Activated T-helper 1 cell treated with anti-CD3 and anti-CD28 coated beads, Interleukin-12 subunit alpha, Interleukin-12 subunit beta, Interleukin-2, Interleukin-4 antibody, amounts not matched to agents 30 ng/mL and 10 ng/mL and 1 ng/mL, durations not matched to agents 14 hours and 24 hours and 36 hours (primary cell): ENCODE measurements at regions not wholly inside any gene's neighbourhood (a gene's known extent, or its start where the extent isn't known, plus 50 kb on each side); places are given as distances from the start of the nearest gene placed in this dataset.

Experiments used
- DNase-seq: peaks from one replicate; pipeline ENCODE4 v3.0.0; 2021; ENCODE audit warnings: low spot score
- H3K27ac Mint-ChIP-seq: one replicate; pipeline ENCODE4 v1.8.0; 2021; ENCODE audit warnings: mild to moderate bottlenecking, mixed read lengths
- H3K27me3 Mint-ChIP-seq: one replicate; pipeline ENCODE4 v1.8.0; 2022; ENCODE audit warnings: mild to moderate bottlenecking, moderate library complexity, mixed read lengths; ENCODE audit not compliant: insufficient read depth
- H3K36me3 Mint-ChIP-seq: one replicate; pipeline ENCODE4 v1.8.0; 2021; ENCODE audit warnings: low read depth, mixed read lengths
- H3K4me1 Mint-ChIP-seq: one replicate; pipeline ENCODE4 v1.8.0; 2021; ENCODE audit warnings: low read depth, mixed read lengths
- H3K4me3 Mint-ChIP-seq: one replicate; pipeline ENCODE4 v1.8.0; 2021; ENCODE audit warnings: mild to moderate bottlenecking, moderate library complexity, mixed read lengths
- H3K9me3 Mint-ChIP-seq: one replicate; pipeline ENCODE4 v1.8.0; 2021; ENCODE audit warnings: mixed read lengths
- intact Hi-C: fragments of 100-400 bp; cut with micrococcal nuclease; formaldehyde crosslinking; loops from one replicate; pipeline ENCODE4 v1.15.1; 2024

DNA sequence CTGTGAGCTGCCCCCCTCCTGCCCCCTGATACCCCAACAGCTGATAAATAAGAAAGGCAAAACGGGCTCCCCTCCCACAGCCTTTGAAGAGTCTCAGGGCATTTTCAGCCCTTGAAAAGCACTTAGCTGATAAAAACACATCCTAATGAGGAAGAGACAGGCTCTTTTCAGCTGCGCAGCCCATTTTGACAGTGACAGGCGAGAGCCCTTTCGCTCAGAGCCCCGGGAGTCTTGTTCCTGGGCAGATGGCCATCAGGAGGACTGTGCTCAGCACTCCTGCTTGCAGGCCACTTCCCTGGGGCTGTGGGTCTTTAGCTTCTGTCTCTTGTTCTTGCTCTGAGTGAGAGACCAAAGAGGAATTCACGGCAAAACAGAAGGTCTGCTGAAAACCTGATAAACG, 757.2 kb downstream of the BRD1 start:
- Mint-ChIP-seq H3K27me3 (peaks cover 2% of the 10 kb centered on the region), H3K4me1 (no peaks in the 10 kb centered on the region), H3K27ac (no peak overlapping the region), H3K4me3 (no peak overlapping the region), H3K36me3 (no peaks in the 10 kb centered on the region), H3K9me3 (no peaks in the 10 kb centered on the region)
- no peak for DNase-seq
- intact Hi-C loops = no loop called here

DNA sequence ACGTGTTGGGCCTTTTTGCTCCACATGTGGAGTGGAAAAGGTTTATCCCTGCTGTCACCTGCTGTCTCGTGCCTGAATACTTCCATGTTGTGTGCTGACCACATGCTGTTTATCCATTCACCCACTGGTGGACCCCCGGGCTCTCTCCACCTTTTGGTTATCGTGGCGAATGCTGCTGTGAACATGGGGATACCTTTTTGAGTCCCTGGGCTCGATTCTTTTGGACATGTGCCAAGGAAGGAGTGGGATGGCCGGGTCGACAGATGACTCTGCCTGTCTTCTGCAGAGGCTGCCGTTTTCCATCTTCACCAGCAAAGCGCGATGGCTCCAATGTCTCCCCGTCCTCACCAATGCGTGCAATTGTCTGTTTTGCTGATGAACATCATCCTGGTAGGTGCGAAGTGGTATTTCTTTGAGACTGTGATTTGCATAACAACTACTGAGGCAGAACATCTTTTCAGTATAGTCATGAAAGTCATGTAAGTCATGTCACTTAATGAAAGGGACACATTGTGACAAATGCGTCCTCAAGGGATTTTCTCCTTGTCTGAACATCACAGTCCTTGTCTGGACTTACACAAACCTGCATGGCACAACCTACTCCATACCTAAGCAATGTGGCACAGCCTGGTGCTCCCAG, 758.7 kb downstream of the BRD1 start:
- intact Hi-C loops = no loop called here
- DNase-seq = no peak
- Mint-ChIP-seq H3K36me3 (no peaks in the 10 kb centered on the region), H3K4me1 (no peaks in the 10 kb centered on the region), H3K27ac (no peak overlapping the region), H3K9me3 (no peaks in the 10 kb centered on the region), H3K27me3 (peaks cover 2% of the 10 kb centered on the region), H3K4me3 (no peak overlapping the region)

DNA sequence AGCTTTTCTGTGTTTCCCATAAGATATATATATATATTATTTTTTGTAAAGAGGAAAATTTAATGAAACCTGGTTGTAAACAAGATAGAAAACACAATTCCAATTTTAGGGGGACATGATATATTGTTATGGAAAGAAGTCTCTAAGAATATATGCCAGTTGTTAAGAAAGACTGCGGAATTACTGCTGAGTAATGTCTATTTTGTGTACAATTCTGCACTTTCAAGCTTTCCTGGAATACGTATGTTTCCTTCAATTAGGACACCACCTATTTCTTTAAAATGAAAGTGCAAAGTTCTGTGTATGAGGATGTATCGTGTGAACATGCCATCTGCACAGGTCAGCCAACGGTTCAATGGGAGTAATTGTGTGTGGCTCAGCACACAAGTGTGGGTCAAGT, 760.2 kb downstream of the BRD1 start:
- H3K4me1 Mint-ChIP-seq = no peaks in the 10 kb centered on the region
- no peaks in the 10 kb centered on the region for H3K36me3 Mint-ChIP-seq

DNA sequence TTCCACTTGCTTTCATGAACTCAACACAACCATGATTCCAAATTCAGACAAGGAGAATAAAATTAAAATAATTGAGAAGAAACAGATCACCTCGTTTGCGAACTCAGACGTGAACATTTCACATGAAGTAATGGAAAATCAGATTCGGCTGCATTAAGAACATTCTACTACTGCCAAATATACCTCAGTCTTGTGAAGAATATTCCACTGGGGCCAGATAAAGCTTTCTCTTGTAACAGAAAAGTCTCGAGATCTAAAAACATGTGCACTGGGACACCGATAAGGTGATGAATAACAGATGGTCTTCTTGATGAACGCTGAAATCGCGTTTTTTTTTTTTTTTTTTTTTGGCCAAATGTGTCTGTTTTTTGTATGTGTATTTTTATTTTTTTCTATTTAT, 761.1 kb downstream of the BRD1 start:
- Mint-ChIP-seq H3K4me1 (no peaks in the 10 kb centered on the region), H3K27ac (no peak overlapping the region), H3K4me3 (no peak overlapping the region), H3K9me3 (no peaks in the 10 kb centered on the region), H3K27me3 (peaks cover 3% of the 10 kb centered on the region), H3K36me3 (no peaks in the 10 kb centered on the region)
- DNase-seq = no peak
- intact Hi-C loops = no loop called here

More for the DNA sequence above, 760.2 kb downstream of the BRD1 start:
- intact Hi-C loops = no loop called here
- DNase-seq = no peak
- H3K27ac Mint-ChIP-seq = no peak overlapping the region
- H3K9me3 Mint-ChIP-seq = no peaks in the 10 kb centered on the region
- no peak overlapping the region for H3K4me3 Mint-ChIP-seq
- peaks cover 3% of the 10 kb centered on the region for H3K27me3 Mint-ChIP-seq

DNA sequence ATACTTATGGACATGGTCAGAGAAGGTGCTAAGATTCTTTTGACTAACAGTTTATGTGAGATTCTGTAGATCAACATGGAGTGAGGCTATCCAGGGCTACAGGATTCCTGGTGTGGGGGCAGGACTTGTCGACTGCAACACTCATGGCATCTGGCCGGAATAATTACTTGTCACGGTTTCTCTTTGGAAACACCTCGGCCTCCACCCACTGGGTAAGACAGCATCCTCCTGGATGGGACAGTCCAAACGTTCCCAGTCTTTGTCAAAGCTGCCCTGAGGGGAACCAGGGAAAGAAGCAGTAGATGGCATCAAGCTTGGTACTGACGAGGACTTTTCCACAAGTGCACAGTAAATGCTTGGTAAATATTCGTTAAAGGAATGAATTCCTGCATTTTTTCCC, 762.8 kb downstream of the BRD1 start:
- Mint-ChIP-seq H3K9me3 (no peaks in the 10 kb centered on the region), H3K4me3 (no peak overlapping the region), H3K36me3 (no peaks in the 10 kb centered on the region), H3K27me3 (peaks cover 3% of the 10 kb centered on the region), H3K27ac (no peak overlapping the region), H3K4me1 (no peaks in the 10 kb centered on the region)
- intact Hi-C loops = no loop called here
- no peak for DNase-seq

DNA sequence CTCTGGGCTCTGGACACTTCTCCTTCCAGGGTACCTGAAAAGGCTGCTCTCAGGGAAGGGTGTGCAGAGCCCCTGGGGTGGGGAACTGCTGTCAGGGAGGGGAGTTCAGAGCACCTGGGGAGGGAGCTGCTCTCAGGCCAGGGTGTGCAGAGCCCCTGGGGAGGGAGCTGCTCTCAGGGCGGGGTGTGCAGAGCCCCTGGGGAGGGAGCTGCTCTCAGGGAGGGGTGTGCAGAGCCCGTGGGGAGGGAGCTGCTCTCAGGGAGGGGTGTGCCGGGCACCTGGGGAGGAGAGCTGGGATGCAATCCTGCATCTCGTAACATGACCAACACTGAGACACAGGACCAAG, 764.2 kb downstream of the BRD1 start:
- no peak overlapping the region for H3K4me3 Mint-ChIP-seq
- H3K27me3 Mint-ChIP-seq = peaks cover 3% of the 10 kb centered on the region
- no peaks in the 10 kb centered on the region for H3K4me1 Mint-ChIP-seq
- no peaks in the 10 kb centered on the region for H3K9me3 Mint-ChIP-seq
- intact Hi-C loops = no loop called here
- no peaks in the 10 kb centered on the region for H3K36me3 Mint-ChIP-seq
- DNase-seq = no peak
- H3K27ac Mint-ChIP-seq = no peak overlapping the region

DNA sequence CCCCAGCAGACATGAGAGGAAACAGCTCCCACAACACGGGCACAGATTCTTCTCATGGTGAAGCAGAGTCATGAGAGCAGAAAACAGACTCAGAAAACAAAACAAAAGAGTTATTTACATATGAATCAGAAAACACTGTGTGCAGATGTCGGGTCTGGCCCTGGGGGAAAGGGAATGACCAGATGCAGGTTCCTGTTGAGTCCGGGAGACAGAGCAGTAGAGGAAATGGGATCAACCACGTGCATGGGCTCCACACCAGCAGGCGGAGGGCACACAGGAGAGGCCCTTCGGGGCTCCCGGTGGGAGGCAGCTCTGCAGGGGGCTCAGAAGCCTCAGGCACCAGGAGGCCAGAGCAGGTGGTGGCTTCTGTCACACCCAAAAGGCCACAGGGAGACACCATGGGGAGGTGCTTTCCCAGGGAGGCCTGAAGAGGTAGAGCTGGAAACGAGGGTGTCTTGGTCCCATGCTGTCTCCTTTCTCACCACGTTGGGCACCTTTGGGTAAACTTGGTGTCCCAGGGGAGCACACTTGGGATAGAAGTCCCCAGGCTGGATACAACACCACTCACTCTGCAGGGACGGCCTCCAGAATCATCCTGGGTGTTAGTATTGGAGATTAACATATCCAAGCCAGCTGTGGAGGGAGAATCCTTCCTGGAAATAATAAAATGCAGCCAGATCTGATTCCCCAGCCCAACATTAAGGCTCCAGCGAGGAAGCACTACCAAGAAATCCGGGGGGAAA, 764.7 kb downstream of the BRD1 start:
- intact Hi-C loops = no loop called here
- no peak for DNase-seq
- no peaks in the 10 kb centered on the region for H3K4me1 Mint-ChIP-seq
- H3K9me3 Mint-ChIP-seq = no peaks in the 10 kb centered on the region
- no peak overlapping the region for H3K4me3 Mint-ChIP-seq
- no peaks in the 10 kb centered on the region for H3K36me3 Mint-ChIP-seq
- H3K27me3 Mint-ChIP-seq = peaks cover 3% of the 10 kb centered on the region
- H3K27ac Mint-ChIP-seq = no peak overlapping the region

DNA sequence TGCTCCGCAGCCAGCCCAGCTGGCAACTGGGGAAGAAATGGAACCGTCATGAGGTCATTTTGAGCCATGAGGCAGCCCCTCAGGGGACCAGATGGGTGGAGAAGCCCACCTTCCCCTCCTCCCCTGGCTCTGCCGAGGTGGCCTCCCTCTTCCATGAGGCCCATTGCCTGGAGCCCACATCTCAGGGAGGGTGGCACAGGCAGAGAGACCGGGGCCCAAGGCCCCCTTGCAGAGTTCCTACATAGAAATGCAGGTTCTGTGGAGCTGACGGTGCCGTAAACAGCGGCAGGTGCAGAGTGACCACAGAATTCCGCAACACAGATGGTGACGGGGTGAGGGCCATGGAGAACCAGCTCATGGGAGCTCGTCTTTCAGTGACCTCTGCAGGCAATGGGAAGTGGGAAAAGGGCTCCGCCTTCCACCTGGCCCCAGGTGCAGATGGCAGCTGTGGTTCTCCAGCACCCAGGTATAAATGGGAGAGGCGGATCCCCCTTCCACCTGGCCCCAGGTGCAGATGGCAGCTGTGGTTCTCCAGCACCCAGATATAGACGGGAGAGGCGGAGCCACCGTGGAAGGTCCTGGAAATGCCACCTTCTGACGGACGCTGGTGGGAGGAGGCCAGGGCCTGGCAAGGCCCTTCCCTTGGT, 765.4 kb downstream of the BRD1 start:
- intact Hi-C loops = no loop called here
- H3K36me3 Mint-ChIP-seq = no peaks in the 10 kb centered on the region
- no peaks in the 10 kb centered on the region for H3K9me3 Mint-ChIP-seq
- H3K4me1 Mint-ChIP-seq = no peaks in the 10 kb centered on the region
- H3K27me3 Mint-ChIP-seq = peaks cover 2% of the 10 kb centered on the region
- no peak for DNase-seq
- H3K4me3 Mint-ChIP-seq = no peak overlapping the region
- no peak overlapping the region for H3K27ac Mint-ChIP-seq

DNA sequence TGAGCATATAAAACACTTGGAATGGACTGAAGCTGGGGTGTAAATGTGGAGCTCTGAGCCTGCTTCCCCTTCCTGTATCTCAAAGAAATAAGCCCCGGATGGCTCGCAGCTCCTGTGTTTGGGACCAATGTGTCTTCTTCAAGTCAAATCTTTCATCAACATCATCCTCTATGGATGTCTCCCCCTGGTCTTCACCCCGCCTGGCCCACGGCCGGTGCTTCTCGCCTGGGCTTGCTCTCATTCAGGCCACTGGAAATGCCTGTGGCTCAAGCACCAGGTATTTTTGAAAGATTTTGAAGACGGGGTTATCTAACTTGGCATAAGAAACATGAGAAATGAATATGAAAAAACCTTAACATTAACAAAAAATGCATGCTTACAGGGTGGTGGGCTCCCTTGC, 769.8 kb downstream of the BRD1 start:
- H3K9me3 Mint-ChIP-seq = no peaks in the 10 kb centered on the region
- no peaks in the 10 kb centered on the region for H3K36me3 Mint-ChIP-seq
- H3K4me1 Mint-ChIP-seq = no peaks in the 10 kb centered on the region
- no peak for DNase-seq
- H3K27ac Mint-ChIP-seq = no peak overlapping the region
- intact Hi-C loops = no loop called here
- H3K4me3 Mint-ChIP-seq = no peak overlapping the region
- no peaks in the 10 kb centered on the region for H3K27me3 Mint-ChIP-seq

DNA sequence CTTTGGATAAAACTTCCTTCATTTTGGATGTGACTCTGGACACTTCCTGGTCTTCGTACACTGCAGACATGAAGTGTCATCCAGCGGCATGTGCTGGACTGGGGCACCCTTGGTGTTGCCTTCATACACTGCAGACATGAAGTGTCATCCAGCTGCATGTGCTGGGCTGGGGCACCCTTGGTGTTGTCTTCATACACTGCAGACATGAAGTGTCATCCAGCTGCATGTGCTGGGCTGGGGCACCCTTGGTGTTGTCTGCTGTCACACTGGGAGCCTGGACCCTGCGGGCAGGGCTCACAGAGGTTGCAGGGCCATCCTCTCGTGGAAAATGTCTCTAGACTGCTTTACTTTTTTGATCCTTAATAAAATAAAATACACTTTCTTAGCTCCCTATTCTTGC, 771.4 kb downstream of the BRD1 start:
- Mint-ChIP-seq H3K27ac (no peak overlapping the region), H3K36me3 (no peaks in the 10 kb centered on the region), H3K4me3 (no peak overlapping the region), H3K27me3 (no peaks in the 10 kb centered on the region), H3K4me1 (no peaks in the 10 kb centered on the region), H3K9me3 (no peaks in the 10 kb centered on the region)
- no peak for DNase-seq
- intact Hi-C loops = no loop called here

DNA sequence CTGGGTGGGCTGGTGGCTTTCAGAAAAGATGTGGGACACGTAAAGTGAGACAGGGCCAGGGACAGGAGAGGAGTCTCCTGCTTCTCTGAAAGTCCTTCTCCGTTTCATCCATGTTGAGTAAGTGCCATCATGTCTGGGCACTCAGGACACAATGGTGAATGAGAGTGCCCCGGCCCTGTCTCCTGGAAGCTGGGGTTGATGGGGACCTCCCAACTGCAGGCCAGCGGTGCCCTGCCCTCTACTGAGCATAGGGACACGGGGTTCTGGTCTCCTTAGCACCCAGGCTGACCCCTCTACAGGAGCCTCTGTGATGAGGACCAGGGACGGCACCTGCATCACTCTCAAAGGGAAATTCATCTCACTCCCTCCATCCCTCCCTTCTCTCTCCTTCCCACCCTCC, 772.3 kb downstream of the BRD1 start:
- no peaks in the 10 kb centered on the region for H3K36me3 Mint-ChIP-seq

DNA sequence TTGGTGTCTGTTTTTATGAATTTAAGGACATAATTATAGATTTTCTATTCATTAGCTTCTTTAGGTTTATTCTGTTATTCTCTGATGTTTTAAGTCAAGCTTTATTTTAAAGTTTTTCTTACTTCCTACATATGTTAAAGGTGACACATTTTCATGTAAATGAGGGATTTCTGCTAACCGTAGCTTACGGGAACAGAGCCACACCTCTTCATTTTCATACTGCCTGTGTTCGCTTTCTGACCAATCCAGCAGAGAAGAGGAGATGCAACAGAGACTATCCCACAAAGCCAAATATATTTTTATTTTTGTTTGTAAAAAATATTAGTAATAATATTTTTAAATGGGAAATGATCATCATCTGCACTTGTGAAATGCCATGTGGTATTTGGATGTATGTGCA, 774.1 kb downstream of the BRD1 start:
- H3K27me3 Mint-ChIP-seq = no peaks in the 10 kb centered on the region
- H3K4me1 Mint-ChIP-seq = no peaks in the 10 kb centered on the region
- H3K27ac Mint-ChIP-seq = no peak overlapping the region
- H3K36me3 Mint-ChIP-seq = no peaks in the 10 kb centered on the region
- intact Hi-C loops = no loop called here
- H3K9me3 Mint-ChIP-seq = no peaks in the 10 kb centered on the region
- H3K4me3 Mint-ChIP-seq = no peak overlapping the region
- no peak for DNase-seq

More for the DNA sequence above, 772.3 kb downstream of the BRD1 start:
- intact Hi-C loops = no loop called here
- H3K4me3 Mint-ChIP-seq = no peak overlapping the region
- H3K27me3 Mint-ChIP-seq = no peaks in the 10 kb centered on the region
- H3K4me1 Mint-ChIP-seq = no peaks in the 10 kb centered on the region
- H3K9me3 Mint-ChIP-seq = no peaks in the 10 kb centered on the region
- no peak for DNase-seq
- no peak overlapping the region for H3K27ac Mint-ChIP-seq

DNA sequence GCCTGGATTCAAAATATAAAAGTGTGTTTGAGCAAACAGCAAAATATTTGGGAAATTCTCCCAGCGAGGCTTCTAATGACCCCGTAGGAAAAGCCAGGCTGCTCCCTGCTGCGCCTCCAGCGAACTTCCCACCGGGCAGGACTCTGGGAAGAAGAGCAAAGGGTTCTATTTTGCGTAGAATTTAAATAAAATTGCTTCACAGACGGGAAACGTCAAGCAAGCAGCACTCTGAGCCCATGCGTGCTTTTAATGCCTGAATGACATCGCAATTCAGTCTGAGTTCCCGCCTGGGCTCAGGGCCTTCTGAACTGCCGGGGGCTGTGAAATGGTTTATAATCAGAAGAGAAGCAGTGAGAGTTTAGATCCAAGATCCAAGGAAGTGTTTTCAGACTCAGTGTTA, 775.1 kb downstream of the BRD1 start:
- Mint-ChIP-seq H3K9me3 (no peaks in the 10 kb centered on the region), H3K4me3 (peak overlapping the region; percentile 90), H3K4me1 (no peaks in the 10 kb centered on the region), H3K27me3 (no peaks in the 10 kb centered on the region), H3K36me3 (no peaks in the 10 kb centered on the region), H3K27ac (peak overlapping the region; percentile 81)
- intact Hi-C loops = no loop called here
- DNase-seq = no peak
